Fibroblast of lung (primary cell): ENCODE measurements at regions not wholly inside any gene's neighbourhood (a gene's known extent, or its start where the extent isn't known, plus 50 kb on each side); places are given as distances from the start of the nearest gene placed in this dataset.

Experiments used
- CTCF ChIP-seq, 2 donors: IDR thresholded peaks in 1 of 2; conservative IDR thresholded peaks in 1 of 2; 1 replicate in 1 of 2; 2 replicates in 1 of 2; pipeline ENCODE4 v1.5.1; 2011 to 2012; ENCODE audit warnings: low read length in 2 of 2, control low read depth in 1 of 2, inconsistent platforms in 1 of 2, low read depth in 1 of 2, mild to moderate bottlenecking in 1 of 2
- EZH2 ChIP-seq: IDR thresholded peaks from 2 replicates; pipeline ENCODE4 v1.5.1; 2012; ENCODE audit warnings: low read length, control low read depth, mild to moderate bottlenecking; ENCODE audit errors: missing control alignments

GRCh38 chr21:28539623-28539988 lies 453.1 kb downstream of the LTN1 start:
- TF ChIP-seq CTCF (conservative IDR thresholded peaks at IDR 0.05 in 1 of 2, IDR thresholded peaks at IDR 0.05 in 1 of 2; ENCODE audit: low read depth in 1 of 2, low read length in 2 of 2) = no peak
- TF ChIP-seq EZH2 = no peak
